ENCODE measurements at regions not wholly inside any gene's neighbourhood (a gene's known extent, or its start where the extent isn't known, plus 50 kb on each side); places are given as distances from the start of the nearest gene placed in this dataset.

DNA sequence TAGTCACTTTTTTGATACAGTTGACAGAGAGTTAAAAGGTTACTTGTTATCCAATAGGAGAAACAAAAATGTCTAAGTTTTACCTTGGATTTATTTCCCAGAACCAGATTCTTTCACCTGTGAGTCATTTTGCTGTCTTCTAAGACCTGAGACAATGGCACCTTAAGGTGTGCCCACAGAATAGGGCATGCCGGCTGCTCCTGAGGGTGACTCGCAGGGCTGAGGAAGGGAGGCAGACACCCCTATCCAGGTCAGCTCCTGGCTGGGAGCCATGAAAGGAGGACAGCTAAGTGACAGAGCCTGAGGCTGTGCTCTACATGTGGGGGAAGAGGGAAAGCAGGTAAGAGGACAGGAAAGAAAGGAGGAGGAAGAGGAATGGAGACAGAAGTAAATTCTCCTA, 67.8 kb downstream of the RASSF10 start:
- TF ChIP-seq EZH2 (IDR thresholded peaks at IDR 0.05; ENCODE audit: low read length, unreplicated experiment) = no peak
- TF ChIP-seq, protein P1, sequence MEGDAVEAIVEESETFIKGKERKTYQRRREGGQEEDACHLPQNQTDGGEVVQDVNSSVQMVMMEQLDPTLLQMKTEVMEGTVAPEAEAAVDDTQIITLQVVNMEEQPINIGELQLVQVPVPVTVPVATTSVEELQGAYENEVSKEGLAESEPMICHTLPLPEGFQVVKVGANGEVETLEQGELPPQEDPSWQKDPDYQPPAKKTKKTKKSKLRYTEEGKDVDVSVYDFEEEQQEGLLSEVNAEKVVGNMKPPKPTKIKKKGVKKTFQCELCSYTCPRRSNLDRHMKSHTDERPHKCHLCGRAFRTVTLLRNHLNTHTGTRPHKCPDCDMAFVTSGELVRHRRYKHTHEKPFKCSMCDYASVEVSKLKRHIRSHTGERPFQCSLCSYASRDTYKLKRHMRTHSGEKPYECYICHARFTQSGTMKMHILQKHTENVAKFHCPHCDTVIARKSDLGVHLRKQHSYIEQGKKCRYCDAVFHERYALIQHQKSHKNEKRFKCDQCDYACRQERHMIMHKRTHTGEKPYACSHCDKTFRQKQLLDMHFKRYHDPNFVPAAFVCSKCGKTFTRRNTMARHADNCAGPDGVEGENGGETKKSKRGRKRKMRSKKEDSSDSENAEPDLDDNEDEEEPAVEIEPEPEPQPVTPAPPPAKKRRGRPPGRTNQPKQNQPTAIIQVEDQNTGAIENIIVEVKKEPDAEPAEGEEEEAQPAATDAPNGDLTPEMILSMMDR (conservative IDR thresholded peaks at IDR 0.05; ENCODE audit: low read depth, low read length) = no peak

Data from PC-3 (cell line).